ENCODE measurements at regions not wholly inside any gene's neighbourhood (a gene's known extent, or its start where the extent isn't known, plus 50 kb on each side); places are given as distances from the start of the nearest gene placed in this dataset.

DNA sequence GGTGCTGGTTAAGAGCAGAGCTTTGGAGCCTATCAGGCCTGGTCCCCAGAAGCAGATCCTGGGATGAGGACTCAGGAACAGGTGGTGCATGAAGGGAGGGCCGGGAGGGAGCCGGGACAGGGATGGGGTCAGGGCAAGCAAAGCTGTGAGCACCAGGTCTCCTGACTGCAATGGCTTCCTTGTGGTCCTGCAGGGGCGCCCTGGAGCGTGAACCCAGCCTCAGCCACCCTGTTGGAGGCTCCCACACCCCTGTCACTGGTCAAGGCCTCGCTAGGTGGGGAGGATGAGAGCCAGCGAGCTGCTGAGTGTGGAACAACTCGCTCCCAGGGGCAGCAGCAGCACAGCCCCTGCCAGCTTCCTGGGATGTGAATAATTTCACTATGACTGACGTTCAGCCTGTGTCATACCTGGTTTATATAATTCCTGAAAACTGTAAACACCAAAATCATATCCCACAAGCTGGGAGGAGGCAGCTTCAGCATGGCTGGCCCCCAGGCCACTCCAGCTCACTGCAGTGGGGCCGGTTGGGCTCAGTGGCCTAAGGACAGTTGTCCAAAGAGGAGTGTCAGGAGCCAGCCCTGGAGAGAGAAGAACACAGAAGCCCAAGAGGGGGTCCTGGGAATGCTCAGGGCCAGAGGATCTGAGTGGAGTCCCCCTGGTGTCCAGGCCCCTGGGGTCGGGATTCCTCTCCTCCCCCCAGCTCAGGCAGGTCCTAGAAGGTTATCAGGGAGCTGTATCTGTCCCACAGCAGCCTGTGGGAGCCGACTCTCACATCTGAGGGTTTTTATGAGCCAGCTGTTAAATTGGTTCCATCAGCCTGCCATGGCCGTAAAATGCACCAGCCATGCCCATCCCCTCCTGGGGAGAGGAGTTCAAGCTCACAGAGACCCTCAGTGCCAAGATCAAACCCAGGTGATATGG lies 272.9 kb downstream of the ADGRD1 start (continued):
- TF ChIP-seq, protein P1, sequence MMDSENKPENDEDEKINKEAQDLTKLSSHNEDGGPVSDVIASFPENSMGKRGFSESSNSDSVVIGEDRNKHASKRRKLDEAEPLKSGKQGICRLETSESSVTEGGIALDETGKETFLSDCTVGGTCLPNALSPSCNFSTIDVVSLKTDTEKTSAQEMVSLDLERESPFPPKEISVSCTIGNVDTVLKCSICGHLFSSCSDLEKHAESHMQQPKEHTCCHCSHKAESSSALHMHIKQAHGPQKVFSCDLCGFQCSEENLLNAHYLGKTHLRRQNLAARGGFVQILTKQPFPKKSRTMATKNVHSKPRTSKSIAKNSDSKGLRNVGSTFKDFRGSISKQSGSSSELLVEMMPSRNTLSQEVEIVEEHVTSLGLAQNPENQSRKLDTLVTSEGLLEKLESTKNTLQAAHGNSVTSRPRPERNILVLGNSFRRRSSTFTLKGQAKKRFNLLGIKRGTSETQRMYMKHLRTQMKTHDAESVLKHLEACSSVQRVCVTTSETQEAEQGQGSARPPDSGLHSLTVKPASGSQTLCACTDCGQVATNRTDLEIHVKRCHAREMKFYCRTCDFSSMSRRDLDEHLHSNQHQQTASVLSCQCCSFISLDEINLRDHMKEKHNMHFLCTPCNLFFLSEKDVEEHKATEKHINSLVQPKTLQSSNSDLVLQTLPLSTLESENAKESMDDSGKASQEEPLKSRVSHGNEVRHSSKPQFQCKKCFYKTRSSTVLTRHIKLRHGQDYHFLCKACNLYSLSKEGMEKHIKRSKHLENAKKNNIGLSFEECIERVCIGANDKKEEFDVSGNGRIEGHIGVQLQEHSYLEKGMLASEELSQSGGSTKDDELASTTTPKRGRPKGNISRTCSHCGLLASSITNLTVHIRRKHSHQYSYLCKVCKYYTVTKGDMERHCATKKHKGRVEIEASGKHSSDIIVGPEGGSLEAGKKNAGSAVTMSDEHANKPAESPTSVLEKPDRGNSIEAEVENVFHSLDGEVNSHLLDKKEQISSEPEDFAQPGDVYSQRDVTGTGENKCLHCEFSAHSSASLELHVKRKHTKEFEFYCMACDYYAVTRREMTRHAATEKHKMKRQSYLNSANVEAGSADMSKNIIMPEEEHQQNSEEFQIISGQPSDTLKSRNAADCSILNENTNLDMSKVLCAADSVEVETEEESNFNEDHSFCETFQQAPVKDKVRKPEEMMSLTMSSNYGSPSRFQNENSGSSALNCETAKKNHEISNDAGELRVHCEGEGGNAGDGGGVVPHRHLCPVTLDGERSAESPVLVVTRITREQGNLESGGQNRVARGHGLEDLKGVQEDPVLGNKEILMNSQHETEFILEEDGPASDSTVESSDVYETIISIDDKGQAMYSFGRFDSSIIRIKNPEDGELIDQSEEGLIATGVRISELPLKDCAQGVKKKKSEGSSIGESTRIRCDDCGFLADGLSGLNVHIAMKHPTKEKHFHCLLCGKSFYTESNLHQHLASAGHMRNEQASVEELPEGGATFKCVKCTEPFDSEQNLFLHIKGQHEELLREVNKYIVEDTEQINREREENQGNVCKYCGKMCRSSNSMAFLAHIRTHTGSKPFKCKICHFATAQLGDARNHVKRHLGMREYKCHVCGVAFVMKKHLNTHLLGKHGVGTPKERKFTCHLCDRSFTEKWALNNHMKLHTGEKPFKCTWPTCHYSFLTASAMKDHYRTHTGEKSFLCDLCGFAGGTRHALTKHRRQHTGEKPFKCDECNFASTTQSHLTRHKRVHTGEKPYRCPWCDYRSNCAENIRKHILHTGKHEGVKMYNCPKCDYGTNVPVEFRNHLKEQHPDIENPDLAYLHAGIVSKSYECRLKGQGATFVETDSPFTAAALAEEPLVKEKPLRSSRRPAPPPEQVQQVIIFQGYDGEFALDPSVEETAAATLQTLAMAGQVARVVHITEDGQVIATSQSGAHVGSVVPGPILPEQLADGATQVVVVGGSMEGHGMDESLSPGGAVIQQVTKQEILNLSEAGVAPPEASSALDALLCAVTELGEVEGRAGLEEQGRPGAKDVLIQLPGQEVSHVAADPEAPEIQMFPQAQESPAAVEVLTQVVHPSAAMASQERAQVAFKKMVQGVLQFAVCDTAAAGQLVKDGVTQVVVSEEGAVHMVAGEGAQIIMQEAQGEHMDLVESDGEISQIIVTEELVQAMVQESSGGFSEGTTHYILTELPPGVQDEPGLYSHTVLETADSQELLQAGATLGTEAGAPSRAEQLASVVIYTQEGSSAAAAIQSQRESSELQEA (IDR thresholded peaks at IDR 0.05; ENCODE audit: low read depth): no peak
- no peak for TF ChIP-seq CBFB (CRISPR knock-in tag; IDR thresholded peaks at IDR 0.05)
- TF ChIP-seq, protein P2, sequence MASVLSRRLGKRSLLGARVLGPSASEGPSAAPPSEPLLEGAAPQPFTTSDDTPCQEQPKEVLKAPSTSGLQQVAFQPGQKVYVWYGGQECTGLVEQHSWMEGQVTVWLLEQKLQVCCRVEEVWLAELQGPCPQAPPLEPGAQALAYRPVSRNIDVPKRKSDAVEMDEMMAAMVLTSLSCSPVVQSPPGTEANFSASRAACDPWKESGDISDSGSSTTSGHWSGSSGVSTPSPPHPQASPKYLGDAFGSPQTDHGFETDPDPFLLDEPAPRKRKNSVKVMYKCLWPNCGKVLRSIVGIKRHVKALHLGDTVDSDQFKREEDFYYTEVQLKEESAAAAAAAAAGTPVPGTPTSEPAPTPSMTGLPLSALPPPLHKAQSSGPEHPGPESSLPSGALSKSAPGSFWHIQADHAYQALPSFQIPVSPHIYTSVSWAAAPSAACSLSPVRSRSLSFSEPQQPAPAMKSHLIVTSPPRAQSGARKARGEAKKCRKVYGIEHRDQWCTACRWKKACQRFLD (CRISPR knock-in tag; IDR thresholded peaks at IDR 0.05): no peak
- no peak for TF ChIP-seq ZNF766 (CRISPR knock-in tag; conservative IDR thresholded peaks at IDR 0.05)
- no peak for TF ChIP-seq ZSCAN32 (CRISPR knock-in tag; IDR thresholded peaks at IDR 0.05)
- TF ChIP-seq MTA2 (IDR thresholded peaks at IDR 0.05; ENCODE audit: low read depth): no peak
- TF ChIP-seq YY1 (IDR thresholded peaks at IDR 0.05; ENCODE audit: borderline replicate concordance in 1 of 3, control insufficient read depth in 1 of 3, extremely low read depth in 1 of 3, insufficient read depth in 3 of 3, insufficient read length in 1 of 3, insufficient replicate concordance in 2 of 3, low read depth in 1 of 3, low read length in 2 of 3): peak in 2 of 3 experiments; percentile 25 to 34
- TF ChIP-seq TAF15 (IDR thresholded peaks at IDR 0.05; ENCODE audit: low read depth, low read length): no peak
- TF ChIP-seq, protein P3, sequence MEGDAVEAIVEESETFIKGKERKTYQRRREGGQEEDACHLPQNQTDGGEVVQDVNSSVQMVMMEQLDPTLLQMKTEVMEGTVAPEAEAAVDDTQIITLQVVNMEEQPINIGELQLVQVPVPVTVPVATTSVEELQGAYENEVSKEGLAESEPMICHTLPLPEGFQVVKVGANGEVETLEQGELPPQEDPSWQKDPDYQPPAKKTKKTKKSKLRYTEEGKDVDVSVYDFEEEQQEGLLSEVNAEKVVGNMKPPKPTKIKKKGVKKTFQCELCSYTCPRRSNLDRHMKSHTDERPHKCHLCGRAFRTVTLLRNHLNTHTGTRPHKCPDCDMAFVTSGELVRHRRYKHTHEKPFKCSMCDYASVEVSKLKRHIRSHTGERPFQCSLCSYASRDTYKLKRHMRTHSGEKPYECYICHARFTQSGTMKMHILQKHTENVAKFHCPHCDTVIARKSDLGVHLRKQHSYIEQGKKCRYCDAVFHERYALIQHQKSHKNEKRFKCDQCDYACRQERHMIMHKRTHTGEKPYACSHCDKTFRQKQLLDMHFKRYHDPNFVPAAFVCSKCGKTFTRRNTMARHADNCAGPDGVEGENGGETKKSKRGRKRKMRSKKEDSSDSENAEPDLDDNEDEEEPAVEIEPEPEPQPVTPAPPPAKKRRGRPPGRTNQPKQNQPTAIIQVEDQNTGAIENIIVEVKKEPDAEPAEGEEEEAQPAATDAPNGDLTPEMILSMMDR (IDR thresholded peaks at IDR 0.05 in 2 of 3, conservative IDR thresholded peaks at IDR 0.05 in 1 of 3; ENCODE audit: insufficient read depth in 2 of 3, low read depth in 1 of 3, low read length in 3 of 3): peak; percentile 33 to 43 (median 34); a peak in 4 of 6 replicates
- TF ChIP-seq CBFA2T3 (IDR thresholded peaks at IDR 0.05): peak; percentile 33
- TF ChIP-seq NR2C1 (IDR thresholded peaks at IDR 0.05): no peak
- TF ChIP-seq NR2C1 (tag; IDR thresholded peaks at IDR 0.05): no peak
- TF ChIP-seq STAT5B (CRISPR knock-in tag; IDR thresholded peaks at IDR 0.05): no peak
- no peak for TF ChIP-seq ZNF507 (tag; conservative IDR thresholded peaks at IDR 0.05)
- TF ChIP-seq ETV6 (IDR thresholded peaks at IDR 0.05; ENCODE audit: borderline replicate concordance in 1 of 2, low read depth in 2 of 2, low read length in 1 of 2): no peak
- no peak for TF ChIP-seq ETV6 (CRISPR knock-in tag; IDR thresholded peaks at IDR 0.05; ENCODE audit: borderline replicate concordance)
